G401 (cell line): ENCODE measurements at regions not wholly inside any gene's neighbourhood (a gene's known extent, or its start where the extent isn't known, plus 50 kb on each side); places are given as distances from the start of the nearest gene placed in this dataset.
"Not testable (repeated sequence)": the region's sequence is repeated elsewhere in the genome, so short reads cannot be mapped to it uniquely, and the experiment has no call there.

Experiments used
- DNase-seq: peaks from one replicate; pipeline ENCODE4 v3.0.0-alpha.2; 2015; ENCODE audit warnings: low spot score
- in situ Hi-C: cut with HindIII; loops from 2 replicates; pipeline ENCODE4 v1.10.0; 2016; ENCODE audit warnings: low sequenced_read_pairs, mixed read lengths

- DNase-seq, result no peak
- in situ Hi-C loops, result no loop called here
Observed at GRCh38 chr7:138352570-138353461, 107.2 kb upstream of the TRIM24 start.

DNA sequence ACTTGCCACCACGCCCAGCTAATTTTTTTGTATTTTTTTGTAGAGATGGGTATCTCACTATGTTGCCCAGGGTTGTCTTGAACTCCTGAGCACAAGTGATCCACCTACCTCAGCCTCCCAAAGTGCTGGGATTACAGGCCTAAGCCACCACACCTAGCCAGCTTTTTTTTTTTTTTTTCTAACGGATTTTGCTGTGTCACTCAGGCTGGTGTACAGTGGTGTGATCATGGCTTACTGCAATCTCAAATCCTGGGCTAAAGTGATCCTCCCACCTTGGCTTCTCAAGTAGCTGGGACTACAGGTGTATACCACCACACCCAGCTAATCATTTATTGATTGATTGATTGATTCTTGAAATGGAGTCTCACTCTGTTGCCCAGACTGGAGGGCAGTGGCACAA lies 106.0 kb upstream of the TRIM24 start:
- in situ Hi-C loops, result no loop called here

DNA sequence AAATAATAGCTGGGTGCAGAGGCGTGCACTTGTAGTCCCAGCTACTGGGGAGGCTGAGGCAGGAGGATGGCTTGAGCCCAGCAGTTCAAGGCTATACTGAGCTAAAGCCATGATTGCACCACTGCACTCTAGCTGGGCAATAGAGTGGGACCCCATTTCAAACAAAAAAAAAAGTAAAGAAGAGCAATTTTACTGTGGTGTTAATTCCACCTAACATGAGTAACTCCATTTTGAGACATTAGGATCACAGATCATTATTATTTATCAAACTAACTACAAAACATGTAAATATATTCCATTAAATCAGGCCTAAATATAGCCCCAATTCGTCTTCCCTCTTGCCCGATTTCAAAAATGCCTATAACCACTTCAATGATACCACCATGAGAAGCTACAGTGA lies 104.8 kb upstream of the TRIM24 start:
- no peak for DNase-seq
- in situ Hi-C loops, result no loop called here

More for the DNA sequence above, 106.0 kb upstream of the TRIM24 start:
- DNase-seq, result no peak

DNA sequence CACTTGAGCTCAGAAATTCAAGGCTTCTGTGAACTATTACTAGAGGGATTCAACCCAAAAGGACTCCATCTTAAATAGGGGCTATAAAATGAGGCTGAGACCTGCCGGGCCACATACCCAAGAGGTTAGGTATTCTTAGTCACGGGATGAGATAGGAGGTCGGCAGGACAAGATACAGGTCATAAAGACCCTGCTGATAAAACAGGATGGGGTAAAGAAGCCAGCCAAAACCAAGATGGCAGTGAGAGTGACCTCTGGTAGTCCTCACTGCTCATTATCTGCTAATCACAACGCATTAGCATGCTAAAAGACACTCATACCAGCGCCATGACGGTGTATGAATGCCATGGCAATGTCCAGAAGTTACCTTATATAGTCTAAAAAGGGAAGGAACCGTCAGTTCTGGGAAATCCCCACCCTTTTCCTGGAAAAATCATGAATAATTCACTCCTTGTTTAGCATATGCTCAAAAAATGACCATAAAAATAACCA lies 101.2 kb upstream of the TRIM24 start:
- DNase-seq, result no peak
- in situ Hi-C loops, result no loop called here

GRCh38 chr7:138359870-138360559 lies 100.0 kb upstream of the TRIM24 start:
- DNase-seq, result no peak
- in situ Hi-C loops, result no loop called here

GRCh38 chr7:138363721-138364120 lies 96.3 kb upstream of the TRIM24 start:
- no peak for DNase-seq
- in situ Hi-C loops, result no loop called here

DNA sequence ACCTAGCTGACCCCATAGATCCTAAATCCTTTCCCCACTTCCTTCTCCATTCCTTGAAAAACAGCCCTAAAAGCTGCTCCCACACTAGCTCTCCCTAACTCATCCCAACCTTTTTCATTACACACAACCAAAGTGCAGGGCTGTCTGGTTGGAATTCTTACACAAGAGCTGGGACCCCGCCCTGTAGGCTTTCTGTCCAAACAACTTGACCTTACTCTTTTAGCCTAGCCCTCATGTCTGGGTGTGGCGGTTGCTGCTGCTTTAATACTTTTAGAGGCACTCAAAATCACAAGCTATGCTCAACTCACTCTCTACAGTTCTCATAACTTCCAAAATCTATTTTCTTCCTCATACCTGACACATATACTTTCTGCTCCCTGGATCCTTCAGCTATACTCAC lies 93.9 kb upstream of the TRIM24 start:
- in situ Hi-C loops, result not testable (repeated sequence)

DNA sequence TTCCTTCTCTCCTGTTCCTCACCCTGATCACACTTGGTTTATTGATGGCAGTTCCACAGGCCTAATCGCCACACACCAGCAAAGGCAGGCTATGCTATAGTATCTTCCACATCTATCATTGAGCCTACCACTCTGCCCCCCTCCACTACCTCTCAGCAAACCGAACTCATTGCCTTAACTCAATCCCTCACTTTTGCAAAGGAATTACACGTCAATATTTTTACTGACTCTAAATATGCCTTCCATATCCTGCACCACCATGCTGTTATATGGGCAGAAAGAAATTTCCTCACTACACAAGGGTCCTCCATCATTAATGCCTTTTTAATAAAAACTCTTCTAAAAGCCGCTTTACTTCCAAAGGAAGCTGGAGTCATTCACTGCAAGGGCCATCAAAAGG lies 93.4 kb upstream of the TRIM24 start:
- DNase-seq, in situ Hi-C loops: not testable (repeated sequence)

More for the DNA sequence above, 93.9 kb upstream of the TRIM24 start:
- not testable (repeated sequence) for DNase-seq

GRCh38 chr7:138369797-138370196 lies 90.3 kb upstream of the TRIM24 start:
- in situ Hi-C loops, result no loop called here
- DNase-seq, result no peak

DNA sequence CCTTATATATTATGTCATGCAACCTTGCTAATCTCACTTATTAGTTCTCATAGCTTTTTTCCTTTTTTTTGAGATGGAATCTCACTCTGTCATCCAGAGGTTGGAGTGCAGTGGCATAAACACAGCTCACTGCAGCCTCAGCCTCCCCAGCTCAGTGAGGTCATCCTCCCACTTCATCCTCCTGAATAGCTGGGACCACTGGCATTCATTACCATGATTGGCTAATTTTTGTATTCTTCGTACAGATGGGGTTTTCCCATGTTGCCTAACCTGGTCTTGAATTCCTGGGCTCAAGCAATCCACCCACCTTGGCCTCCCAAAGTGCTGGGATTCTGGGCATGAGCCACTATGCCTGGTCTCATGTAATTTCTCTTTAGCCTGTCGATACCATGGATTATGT lies 89.1 kb upstream of the TRIM24 start:
- DNase-seq, result no peak
- in situ Hi-C loops, result no loop called here

DNA sequence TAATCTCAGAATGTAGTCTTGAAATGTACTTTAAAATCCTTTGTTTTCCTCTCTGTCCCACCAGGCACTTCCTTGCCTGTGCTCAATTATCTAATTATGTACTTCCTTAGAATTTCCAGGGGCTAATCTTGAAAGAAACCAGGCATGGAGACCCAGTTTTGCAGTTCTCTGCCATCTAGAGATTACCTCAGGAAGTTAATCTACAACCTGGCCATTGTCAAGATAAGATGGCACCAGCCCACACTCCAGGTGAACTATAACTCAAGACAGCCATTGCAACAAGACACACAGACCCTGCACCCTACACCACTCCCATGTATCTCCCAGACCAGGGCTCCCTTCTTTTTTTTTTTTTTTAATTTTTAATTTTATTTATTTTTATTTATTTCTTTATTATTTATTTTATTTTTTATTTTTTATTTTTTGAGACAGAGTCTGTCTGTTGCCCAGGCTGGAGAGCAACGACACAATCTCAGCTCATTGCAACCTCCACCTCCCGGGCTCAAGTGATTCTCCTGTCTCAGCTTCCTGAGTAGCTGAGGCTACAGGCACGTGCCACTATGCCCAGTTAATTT lies 85.9 kb upstream of the TRIM24 start:
- no peak for DNase-seq
- in situ Hi-C loops, result no loop called here

DNA sequence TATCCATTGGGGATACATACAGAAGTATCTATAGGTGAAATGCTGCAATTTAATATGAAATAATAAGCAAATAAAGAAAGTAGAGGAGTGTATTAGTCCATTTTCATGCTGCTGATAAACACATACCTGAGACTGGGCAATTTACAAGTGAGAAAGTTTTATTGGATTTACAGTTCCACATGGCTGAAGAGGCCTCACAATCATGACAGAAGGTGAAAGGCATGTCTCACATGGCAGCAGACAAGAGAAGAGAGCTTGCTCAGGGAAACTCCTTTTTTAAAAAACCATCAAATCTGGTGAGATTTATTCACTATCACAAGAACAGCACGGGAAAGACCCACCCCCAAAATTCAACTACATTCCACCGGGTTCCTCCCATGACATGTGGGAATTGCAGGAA lies 82.8 kb upstream of the TRIM24 start:
- no peak for DNase-seq
- in situ Hi-C loops, result no loop called here

DNA sequence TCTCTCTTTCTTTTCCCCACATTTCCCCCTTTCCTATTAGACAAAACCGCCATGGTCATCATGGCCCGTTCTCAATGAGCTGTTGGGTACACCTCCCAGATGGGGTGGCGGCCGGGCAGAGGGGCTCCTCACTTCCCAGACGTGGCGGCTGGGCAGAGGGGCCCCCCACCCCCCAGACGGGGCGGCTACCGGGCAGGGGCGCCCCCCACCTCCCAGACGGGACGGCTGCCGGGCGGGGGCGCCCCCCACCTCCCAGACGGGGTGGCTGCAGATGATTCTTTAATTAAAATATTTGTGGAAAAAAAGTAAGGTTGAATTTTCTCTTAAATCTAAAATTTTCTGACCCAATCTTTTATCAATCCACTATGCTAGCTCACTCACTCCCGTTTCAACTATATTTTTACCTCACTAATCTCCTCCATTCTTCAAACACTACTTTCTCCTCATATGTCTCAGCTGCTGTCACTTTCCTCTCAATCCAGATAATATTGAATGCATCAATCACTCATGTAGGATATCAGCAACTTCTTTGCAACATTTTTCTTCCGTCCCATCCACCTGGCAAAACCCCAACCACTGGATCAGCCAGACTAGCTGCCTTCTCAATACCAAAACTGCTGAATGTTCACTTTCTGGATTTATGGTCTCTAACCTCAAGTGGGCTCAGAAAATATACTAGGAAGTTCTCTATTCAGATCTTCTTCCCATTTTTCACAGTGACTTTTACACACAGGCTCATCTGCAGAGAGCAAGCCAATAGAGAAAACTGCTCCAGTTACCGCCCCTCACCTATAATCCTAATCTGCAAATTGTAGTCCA lies 81.1 kb upstream of the TRIM24 start:
- no peak for DNase-seq
- in situ Hi-C loops, result no loop called here

DNA sequence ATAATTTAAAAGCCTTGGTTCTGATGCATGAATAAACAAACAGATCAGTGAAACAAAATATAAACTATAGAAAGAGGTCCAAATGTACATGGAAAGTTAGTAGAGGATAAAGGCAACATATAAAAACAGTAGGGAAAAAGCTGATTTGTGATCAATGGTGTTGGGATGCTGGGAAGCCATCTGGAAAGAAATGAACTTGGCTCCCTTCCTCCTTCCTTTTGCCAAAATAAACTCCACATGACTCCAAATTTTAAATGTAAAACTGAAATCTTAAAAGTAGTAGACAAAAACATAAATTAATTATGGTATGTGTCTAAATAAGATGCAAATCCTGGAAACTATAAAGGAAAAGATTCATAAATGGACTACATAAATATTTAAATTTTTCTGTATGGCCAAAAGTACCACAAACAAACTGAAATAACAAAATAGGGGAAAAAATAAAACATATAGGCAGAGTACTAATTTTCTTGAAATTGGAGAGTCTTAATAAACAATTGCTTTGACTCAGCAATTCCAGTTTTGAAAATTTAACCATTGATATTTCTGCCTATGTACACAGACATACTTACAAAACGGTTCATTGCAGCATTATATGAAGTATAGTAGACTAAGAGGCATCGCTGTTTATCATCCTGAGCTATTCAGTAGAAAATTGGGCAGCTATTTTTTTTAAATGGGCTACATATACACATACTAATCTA lies 77.0 kb upstream of the TRIM24 start:
- in situ Hi-C loops, result no loop called here
- no peak for DNase-seq

DNA sequence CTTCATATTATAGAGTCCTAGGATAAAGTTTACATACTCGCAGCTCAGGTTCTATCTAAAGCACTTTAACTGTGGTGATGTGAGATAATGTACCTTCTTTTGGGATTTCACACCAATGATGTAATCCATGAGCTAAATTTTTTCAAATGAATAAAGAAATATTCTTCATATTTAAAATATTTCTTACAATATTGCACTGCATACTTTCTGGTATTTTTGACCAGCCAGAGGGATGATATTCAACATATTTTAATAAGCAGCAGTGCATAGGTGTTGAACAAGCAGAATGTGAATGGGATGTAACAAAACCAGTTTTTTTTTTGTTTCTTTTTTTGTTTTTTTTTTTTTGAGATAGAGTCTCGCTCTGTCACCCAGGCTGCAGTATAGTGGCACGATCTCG lies 73.2 kb upstream of the TRIM24 start:
- in situ Hi-C loops, result no loop called here
- DNase-seq, result no peak

GRCh38 chr7:138387755-138388475 lies 72.1 kb upstream of the TRIM24 start:
- in situ Hi-C loops, result no loop called here
- no peak for DNase-seq

- DNase-seq, result no peak
Observed at GRCh38 chr7:138388673-138389491, 71.2 kb upstream of the TRIM24 start.

More at GRCh38 chr7:138388673-138389491, 71.2 kb upstream of the TRIM24 start:
- in situ Hi-C loops, result no loop called here
